Fibroblast of the aortic adventitia (primary cell): ENCODE measurements at regions not wholly inside any gene's neighbourhood (a gene's known extent, or its start where the extent isn't known, plus 50 kb on each side); places are given as distances from the start of the nearest gene placed in this dataset.
"Not testable (repeated sequence)": the region's sequence is repeated elsewhere in the genome, so short reads cannot be mapped to it uniquely, and the experiment has no call there.

Experiments used
- DNase-seq: peaks from one replicate; pipeline ENCODE4 v3.0.0-alpha.2; 2010; ENCODE audit warnings: low read depth
- H3K4me3 ChIP-seq: 2 replicates; pipeline ENCODE4 v1.5.1; 2011; ENCODE audit warnings: low read depth, mild to moderate bottlenecking, control low read depth, low read length, moderate library complexity
- TF ChIP-seq, protein P1 (sequence below): IDR thresholded peaks from 2 replicates; pipeline ENCODE4 v1.5.1; 2011; ENCODE audit warnings: mild to moderate bottlenecking, low read length, control low read depth, inconsistent platforms; ENCODE audit not compliant: insufficient read depth

DNA sequence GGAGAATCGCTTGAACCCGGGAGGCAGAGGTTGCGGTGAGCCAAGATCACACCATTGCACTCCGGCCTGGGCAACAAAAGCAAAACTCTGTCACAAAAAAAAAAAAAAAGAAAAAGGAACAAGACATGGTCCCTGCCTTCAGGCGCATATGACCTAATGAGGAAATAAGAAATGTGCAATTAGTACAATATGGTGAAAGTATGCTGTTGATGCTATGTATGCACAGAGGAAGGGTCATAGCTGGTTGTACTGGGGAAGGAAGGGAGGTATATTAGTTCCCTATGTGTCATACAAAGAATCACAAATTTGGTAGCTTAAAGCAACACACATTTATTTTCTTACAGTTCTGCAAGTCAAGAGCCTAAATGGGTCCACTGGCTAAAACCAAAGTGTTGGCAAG, 97.8 kb upstream of the MPP7 start:
- TF ChIP-seq, protein P1, sequence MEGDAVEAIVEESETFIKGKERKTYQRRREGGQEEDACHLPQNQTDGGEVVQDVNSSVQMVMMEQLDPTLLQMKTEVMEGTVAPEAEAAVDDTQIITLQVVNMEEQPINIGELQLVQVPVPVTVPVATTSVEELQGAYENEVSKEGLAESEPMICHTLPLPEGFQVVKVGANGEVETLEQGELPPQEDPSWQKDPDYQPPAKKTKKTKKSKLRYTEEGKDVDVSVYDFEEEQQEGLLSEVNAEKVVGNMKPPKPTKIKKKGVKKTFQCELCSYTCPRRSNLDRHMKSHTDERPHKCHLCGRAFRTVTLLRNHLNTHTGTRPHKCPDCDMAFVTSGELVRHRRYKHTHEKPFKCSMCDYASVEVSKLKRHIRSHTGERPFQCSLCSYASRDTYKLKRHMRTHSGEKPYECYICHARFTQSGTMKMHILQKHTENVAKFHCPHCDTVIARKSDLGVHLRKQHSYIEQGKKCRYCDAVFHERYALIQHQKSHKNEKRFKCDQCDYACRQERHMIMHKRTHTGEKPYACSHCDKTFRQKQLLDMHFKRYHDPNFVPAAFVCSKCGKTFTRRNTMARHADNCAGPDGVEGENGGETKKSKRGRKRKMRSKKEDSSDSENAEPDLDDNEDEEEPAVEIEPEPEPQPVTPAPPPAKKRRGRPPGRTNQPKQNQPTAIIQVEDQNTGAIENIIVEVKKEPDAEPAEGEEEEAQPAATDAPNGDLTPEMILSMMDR, result no peak
- no peak overlapping the region for H3K4me3 ChIP-seq
- DNase-seq, result no peak

DNA sequence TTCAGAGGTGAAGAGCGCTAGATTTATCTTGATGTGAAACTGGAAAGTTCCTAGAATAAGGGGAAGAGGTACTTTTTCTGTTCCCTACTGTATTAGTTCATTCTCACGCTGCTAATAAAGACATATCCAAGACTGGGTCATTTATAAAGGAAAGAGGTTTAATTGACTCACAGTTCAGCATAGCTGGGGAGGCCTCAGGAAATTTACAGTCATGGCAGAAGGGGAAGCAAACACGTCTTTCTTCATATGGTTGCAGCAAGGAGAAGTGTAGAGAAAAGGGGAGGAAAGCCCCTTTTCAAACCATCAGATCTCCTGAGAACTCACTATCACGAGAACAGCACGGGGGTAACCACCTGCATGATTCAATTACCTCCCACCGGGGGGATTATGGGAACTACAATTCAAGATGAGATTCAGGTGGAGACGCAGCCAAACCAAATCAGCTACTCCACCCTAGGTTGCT, 99.8 kb upstream of the MPP7 start:
- H3K4me3 ChIP-seq, DNase-seq: not testable (repeated sequence)

DNA sequence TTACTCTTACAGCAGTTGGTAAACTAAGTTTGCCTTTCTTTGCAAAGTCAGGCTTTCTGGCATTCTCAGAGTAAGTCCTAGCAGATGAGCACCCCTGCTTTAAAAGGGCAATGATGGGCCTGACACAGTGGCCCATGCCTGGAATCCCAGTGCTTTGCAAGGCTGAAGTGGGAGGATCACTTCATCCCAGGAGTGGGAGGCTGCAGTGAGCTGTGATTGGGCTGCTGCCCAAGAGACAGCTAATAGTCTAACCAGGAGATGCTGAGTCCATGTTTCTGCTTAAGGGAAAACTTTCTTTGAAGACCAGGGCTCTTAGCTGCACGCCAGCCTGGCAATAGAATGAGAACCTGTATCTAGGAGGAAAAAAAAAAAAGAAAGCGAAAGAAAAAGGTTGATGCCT, 100.2 kb upstream of the MPP7 start:
- H3K4me3 ChIP-seq, result no peak overlapping the region
- TF ChIP-seq, protein P1, result no peak
- no peak for DNase-seq

DNA sequence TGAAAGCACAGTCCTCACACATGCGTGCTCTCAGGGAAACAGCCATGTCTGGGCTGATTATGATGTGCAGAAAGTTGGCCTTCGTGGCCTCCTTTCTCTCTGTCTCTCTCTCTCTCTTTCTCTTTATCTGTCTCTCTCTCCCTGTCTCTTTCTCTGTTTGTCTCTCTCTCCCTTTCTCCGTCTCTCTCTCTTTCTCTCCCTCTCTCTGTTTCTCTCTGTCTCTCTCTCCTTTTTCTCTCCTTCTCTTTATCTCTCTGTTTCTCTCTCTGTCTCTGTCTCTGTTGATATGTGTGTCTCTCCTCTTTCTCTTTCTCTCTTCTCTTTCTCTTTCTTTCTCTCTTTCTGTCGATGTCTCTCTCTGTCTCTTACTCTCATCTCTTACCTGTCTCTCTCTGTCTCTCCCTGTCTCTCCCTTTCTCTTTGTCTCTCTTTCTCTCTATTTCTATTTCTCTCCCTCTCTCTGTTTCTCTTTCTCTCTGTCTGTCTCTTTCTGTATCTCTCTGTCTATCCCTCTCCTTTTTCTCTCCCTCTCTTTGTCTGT, 105.4 kb upstream of the MPP7 start:
- DNase-seq, result no peak
- H3K4me3 ChIP-seq, result no peak overlapping the region
- TF ChIP-seq, protein P1, result no peak

DNA sequence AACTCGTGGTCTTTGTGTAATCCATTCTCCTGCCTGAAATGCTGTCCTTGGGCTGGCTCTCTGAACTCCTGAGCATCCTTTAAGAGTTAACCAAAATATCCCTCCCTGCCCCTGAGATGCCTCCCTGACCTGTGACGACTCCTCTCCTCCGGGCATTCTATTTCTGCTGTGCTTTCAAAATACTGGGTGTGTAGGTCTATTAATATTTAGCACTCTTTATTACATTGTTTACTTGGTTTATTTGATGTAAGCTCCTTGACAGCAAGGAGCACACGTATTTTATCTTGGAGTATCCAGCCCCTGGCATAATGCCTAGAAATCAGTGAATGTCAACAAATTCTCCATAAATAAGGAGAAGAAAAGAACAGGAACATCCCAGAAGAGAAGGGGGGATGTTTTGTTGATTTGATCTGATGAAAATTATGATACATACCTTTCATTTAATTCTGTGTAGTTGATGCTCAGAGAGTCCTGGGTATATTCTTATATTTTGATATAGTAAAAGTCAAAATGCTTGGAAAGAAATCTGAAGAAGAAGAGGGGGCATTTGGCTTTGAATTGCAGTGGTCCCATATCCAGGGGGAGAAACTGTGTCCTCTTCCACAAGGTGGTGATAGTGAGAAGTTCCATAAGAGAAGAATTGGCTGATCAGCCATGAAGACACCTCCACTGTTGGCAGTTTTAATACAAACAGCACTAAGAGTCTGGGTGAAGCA, 107.7 kb upstream of the MPP7 start:
- H3K4me3 ChIP-seq, result no peak overlapping the region
- DNase-seq, result no peak
- TF ChIP-seq, protein P1, result no peak

DNA sequence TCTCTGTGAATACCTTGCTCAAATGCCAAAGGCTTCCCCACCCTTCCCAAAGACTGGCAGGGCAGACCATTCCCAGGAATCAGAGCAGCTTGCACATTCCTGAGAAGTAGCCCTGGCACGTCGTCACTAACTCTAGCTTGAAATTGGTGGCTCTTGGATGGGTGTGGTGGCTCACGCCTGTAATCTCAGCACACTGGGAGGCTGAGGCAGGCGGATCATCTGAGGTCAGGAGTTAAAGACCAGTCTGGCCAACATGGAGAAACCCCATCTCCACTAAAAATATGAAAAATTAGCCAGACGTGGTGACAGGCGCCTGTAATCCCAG, 108.2 kb upstream of the MPP7 start:
- DNase-seq, result no peak
- no peak overlapping the region for H3K4me3 ChIP-seq
- TF ChIP-seq, protein P1, result no peak

DNA sequence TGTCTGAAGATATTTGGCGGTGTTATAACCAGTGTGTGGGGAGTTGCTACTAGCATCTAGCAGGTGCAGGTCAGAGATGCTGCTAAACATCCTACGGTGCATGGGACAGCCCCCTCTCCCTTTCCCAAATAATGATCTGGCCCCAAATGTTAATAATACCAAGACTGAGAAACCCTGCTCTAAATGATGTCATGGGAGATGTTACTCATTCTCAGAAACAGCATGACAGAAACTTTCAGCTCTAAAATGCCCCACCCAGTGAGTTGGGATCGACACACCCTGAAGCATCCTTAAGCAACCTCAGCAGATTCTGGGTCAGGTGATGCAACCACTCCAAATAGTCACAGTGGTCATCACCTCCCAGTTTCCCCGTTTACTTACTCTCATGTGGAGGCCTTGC, 108.8 kb upstream of the MPP7 start:
- DNase-seq, result no peak
- no peak overlapping the region for H3K4me3 ChIP-seq
- TF ChIP-seq, protein P1, result no peak
